ENCODE measurements at regions not wholly inside any gene's neighbourhood (a gene's known extent, or its start where the extent isn't known, plus 50 kb on each side); places are given as distances from the start of the nearest gene placed in this dataset.

GRCh38 chr18:45328296-45328695, 287.0 kb upstream of the SLC14A2 start (continued):
- TF ChIP-seq LRRFIP1 (CRISPR knock-in tag; conservative IDR thresholded peaks at IDR 0.05) (no peak), FOSL1 (CRISPR knock-in tag; IDR thresholded peaks at IDR 0.05; ENCODE audit: borderline replicate concordance) (no peak), ZNF446 (CRISPR knock-in tag; IDR thresholded peaks at IDR 0.05) (no peak), ZNF570 (CRISPR knock-in tag; IDR thresholded peaks at IDR 0.05; ENCODE audit: borderline replicate concordance) (no peak), THYN1 (CRISPR knock-in tag; IDR thresholded peaks at IDR 0.05; ENCODE audit: borderline replicate concordance, low read depth) (no peak), PLSCR1 (CRISPR knock-in tag; IDR thresholded peaks at IDR 0.05; ENCODE audit: borderline replicate concordance) (no peak), TFDP2 (CRISPR knock-in tag; IDR thresholded peaks at IDR 0.05) (no peak), ZNF574 (CRISPR knock-in tag; IDR thresholded peaks at IDR 0.05) (no peak), BRCA1 (CRISPR knock-in tag; IDR thresholded peaks at IDR 0.05) (no peak)
